Neural progenitor cell (in vitro differentiated cells): ENCODE measurements at regions not wholly inside any gene's neighbourhood (a gene's known extent, or its start where the extent isn't known, plus 50 kb on each side); places are given as distances from the start of the nearest gene placed in this dataset.

Experiments used
- CTCF ChIP-seq: fragments of 200-600 bp; sonication (generic); IDR thresholded peaks from 2 replicates; pipeline ENCODE4 v1.5.1; 2017; ENCODE audit warnings: antibody characterized with exemption, mild to moderate bottlenecking
- EZH2 ChIP-seq: fragments of 200-600 bp; sonication (generic); IDR thresholded peaks from 2 replicates; pipeline ENCODE4 v1.6.1; 2017; ENCODE audit warnings: antibody characterized with exemption, mild to moderate bottlenecking, moderate library complexity
- EZH2phosphoT487 ChIP-seq: fragments of 200-600 bp; sonication (generic); IDR thresholded peaks from 2 replicates; pipeline ENCODE4 v1.6.1; 2017; ENCODE audit warnings: antibody characterized with exemption

GRCh38 chr3:68006646-68007045, 352.2 kb upstream of the SUCLG2 start:
- TF ChIP-seq CTCF (no peak), EZH2phosphoT487 (no peak), EZH2 (no peak)
